Inflammatory macrophage treated with lipopolysaccharide for 1 hour (primary cell): ENCODE measurements at regions not wholly inside any gene's neighbourhood (a gene's known extent, or its start where the extent isn't known, plus 50 kb on each side); places are given as distances from the start of the nearest gene placed in this dataset.
"Not testable (repeated sequence)": the region's sequence is repeated elsewhere in the genome, so short reads cannot be mapped to it uniquely, and the experiment has no call there.

ENCODE experiments used
- DNase-seq, 2 donors: peaks; one replicate each; pipeline ENCODE4 v3.0.0-alpha.2; 2020 to 2022

- DNase-seq: peak; percentile 78 to 85
Observed at GRCh38 chr16:22436823-22437652, 62.6 kb upstream of the CDR2 start.

DNA sequence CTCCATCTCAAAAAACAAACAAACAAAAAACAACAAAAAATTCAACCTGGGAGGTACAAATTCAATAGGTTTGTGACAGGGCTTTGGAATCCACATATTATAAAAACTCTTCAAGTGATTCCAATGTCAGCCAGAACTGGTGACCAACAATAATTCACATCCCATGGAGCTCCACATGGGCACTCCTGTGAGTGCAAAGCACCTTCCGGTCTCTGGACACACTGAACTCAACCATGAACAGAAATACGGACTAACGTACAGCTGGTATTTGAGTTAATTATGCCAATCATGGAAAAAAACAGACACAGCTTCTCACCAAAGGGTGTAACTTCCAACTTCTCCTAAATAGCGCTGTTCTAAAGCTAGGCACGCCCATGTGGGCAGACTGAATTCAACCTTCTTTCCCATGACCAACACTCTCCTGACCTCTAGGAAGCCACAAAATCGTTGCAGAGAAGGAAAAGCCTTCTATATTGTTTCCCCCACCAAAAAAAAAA, 62.0 kb upstream of the CDR2 start:
- DNase-seq: not testable (repeated sequence)

DNA sequence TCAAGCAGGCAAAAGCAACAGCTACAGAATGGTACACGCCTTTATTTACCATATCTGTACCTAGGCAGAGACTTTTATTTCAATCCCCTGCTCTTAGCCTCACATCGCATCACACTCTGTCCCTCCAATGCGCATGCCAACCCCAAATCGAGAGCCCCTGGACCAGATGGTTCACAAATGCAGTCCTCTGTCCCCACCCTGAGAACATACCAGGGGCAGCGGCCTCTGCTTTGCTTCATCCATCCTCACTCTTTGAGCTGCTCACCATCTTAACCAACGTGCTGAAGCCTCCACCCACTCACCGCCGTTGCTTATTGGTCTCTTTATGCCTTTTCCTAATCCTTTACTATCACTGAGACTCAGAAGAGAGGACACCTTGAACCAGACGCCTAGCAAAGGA, 56.9 kb upstream of the CDR2 start:
- DNase-seq: not testable (repeated sequence)

- DNase-seq: no peak
Observed at GRCh38 chr16:22428654-22429053, 54.2 kb upstream of the CDR2 start.

- no peak for DNase-seq
Observed at GRCh38 chr16:22427556-22427955, 53.1 kb upstream of the CDR2 start.

GRCh38 chr16:22425847-22426246, 51.4 kb upstream of the CDR2 start:
- DNase-seq: no peak

- DNase-seq: no peak
Observed at GRCh38 chr16:22425036-22425801, 50.8 kb upstream of the CDR2 start.

DNA sequence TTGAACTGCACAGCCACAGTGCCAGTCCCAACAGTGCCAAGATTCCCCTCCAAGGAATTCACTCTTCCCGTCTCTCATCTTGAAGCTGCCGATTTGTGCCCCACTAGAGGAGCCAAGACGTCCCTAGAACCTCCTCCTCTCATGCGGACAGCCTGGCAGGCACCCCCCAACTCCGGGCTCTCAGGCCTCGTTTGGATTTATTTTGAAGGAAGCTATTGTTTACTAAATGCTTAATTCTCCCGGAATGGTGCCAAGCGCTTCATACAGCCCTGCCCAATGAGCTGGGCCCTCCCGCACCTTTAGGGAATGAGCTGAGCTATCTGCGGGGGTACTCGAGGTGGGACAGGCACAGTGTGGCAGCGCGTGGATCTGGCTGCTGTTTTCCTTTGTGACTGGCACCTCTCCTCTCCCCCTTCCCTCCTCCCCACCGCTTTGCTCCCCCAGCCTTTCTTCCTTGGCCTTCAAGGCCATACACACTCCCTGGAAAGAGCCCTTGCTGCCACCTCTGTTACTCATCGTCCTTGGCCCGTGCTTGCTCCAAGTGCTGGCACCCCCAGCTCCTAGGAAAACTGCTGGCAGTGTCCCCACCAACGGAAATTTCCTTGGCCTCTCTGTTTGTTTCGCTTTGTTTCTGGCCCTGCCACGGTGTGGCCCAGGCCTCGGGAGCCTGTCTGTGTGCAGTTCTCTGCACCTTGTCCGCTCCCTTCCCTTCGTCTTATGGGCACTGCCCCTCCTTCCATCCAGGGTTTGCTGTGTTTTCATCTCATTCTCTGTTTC, 49.9 kb upstream of the CDR2 start:
- no peak for DNase-seq
